ENCODE measurements at regions not wholly inside any gene's neighbourhood (a gene's known extent, or its start where the extent isn't known, plus 50 kb on each side); places are given as distances from the start of the nearest gene placed in this dataset.

- DNase-seq (ENCODE audit: extremely low spot score, insufficient read length, low read depth) = no peak
- FAIRE-seq = no peak
Measured at GRCh38 chr4:162408309-162408708, 244.5 kb upstream of the FSTL5 start.

GRCh38 chr4:162406637-162407365 lies 243.0 kb upstream of the FSTL5 start:
- no peak for FAIRE-seq
- no peak for DNase-seq (ENCODE audit: extremely low spot score, insufficient read length, low read depth)

- FAIRE-seq (no peak), DNase-seq (ENCODE audit: extremely low spot score, insufficient read length, low read depth) (no peak)
Measured at GRCh38 chr4:162403932-162404331, 240.1 kb upstream of the FSTL5 start.

GRCh38 chr4:162403419-162403818 lies 239.6 kb upstream of the FSTL5 start:
- DNase-seq (ENCODE audit: extremely low spot score, insufficient read length, low read depth) (no peak), FAIRE-seq (no peak)

- DNase-seq (ENCODE audit: extremely low spot score, insufficient read length, low read depth) (no peak), FAIRE-seq (no peak)
Measured at GRCh38 chr4:162401021-162401420, 237.2 kb upstream of the FSTL5 start.

- DNase-seq (ENCODE audit: extremely low spot score, insufficient read length, low read depth) = no peak
- FAIRE-seq = no peak
Measured at GRCh38 chr4:162392946-162393345, 229.1 kb upstream of the FSTL5 start.

- DNase-seq (ENCODE audit: extremely low spot score, insufficient read length, low read depth) (no peak), FAIRE-seq (no peak)
Measured at GRCh38 chr4:162366146-162366545, 202.3 kb upstream of the FSTL5 start.

GRCh38 chr4:162364651-162365050 lies 200.9 kb upstream of the FSTL5 start:
- DNase-seq (ENCODE audit: extremely low spot score, insufficient read length, low read depth) = no peak
- FAIRE-seq = no peak

- FAIRE-seq (no peak), DNase-seq (ENCODE audit: extremely low spot score, insufficient read length, low read depth) (no peak)
Measured at GRCh38 chr4:162360369-162361149, 196.8 kb upstream of the FSTL5 start.

- no peak for DNase-seq (ENCODE audit: extremely low spot score, insufficient read length, low read depth)
- FAIRE-seq = no peak
Measured at GRCh38 chr4:162356181-162356580, 192.4 kb upstream of the FSTL5 start.

- FAIRE-seq (no peak), DNase-seq (ENCODE audit: extremely low spot score, insufficient read length, low read depth) (no peak)
Measured at GRCh38 chr4:162352580-162353107, 188.8 kb upstream of the FSTL5 start.

- FAIRE-seq (no peak), DNase-seq (ENCODE audit: extremely low spot score, insufficient read length, low read depth) (no peak)
Measured at GRCh38 chr4:162350331-162350730, 186.5 kb upstream of the FSTL5 start.

- FAIRE-seq (no peak), DNase-seq (ENCODE audit: extremely low spot score, insufficient read length, low read depth) (no peak)
Measured at GRCh38 chr4:162349395-162349794, 185.6 kb upstream of the FSTL5 start.

GRCh38 chr4:162347842-162348213 lies 184.0 kb upstream of the FSTL5 start:
- FAIRE-seq (no peak), DNase-seq (ENCODE audit: extremely low spot score, insufficient read length, low read depth) (no peak)

GRCh38 chr4:162347156-162347841 lies 183.5 kb upstream of the FSTL5 start:
- no peak for FAIRE-seq
- DNase-seq (ENCODE audit: extremely low spot score, insufficient read length, low read depth) = no peak

- no peak for DNase-seq (ENCODE audit: extremely low spot score, insufficient read length, low read depth)
- FAIRE-seq = no peak
Measured at GRCh38 chr4:162343967-162344366, 180.2 kb upstream of the FSTL5 start.

GRCh38 chr4:162341533-162341932 lies 177.7 kb upstream of the FSTL5 start:
- FAIRE-seq (no peak), DNase-seq (ENCODE audit: extremely low spot score, insufficient read length, low read depth) (no peak)

- FAIRE-seq = no peak
Measured at GRCh38 chr4:162323919-162324318, 160.1 kb upstream of the FSTL5 start.

GRCh38 chr4:162322054-162322453 lies 158.3 kb upstream of the FSTL5 start:
- DNase-seq (ENCODE audit: extremely low spot score, insufficient read length, low read depth) (no peak), FAIRE-seq (no peak)

More at GRCh38 chr4:162323919-162324318, 160.1 kb upstream of the FSTL5 start:
- DNase-seq (ENCODE audit: extremely low spot score, insufficient read length, low read depth) = no peak

GRCh38 chr4:162285753-162286152 lies 122.0 kb upstream of the FSTL5 start:
- DNase-seq (ENCODE audit: extremely low spot score, insufficient read length, low read depth) (no peak), FAIRE-seq (no peak)

- no peak for FAIRE-seq
- DNase-seq (ENCODE audit: extremely low spot score, insufficient read length, low read depth) = no peak
Measured at GRCh38 chr4:162282684-162283083, 118.9 kb upstream of the FSTL5 start.

Measured in GM18507 (cell line).